Mammary epithelial cell (primary cell): ENCODE measurements at regions not wholly inside any gene's neighbourhood (a gene's known extent, or its start where the extent isn't known, plus 50 kb on each side); places are given as distances from the start of the nearest gene placed in this dataset.

Experiments
- EZH2 ChIP-seq: IDR thresholded peaks from 2 replicates; pipeline ENCODE4 v1.6.1; 2012; ENCODE audit warnings: low read length, inconsistent platforms, borderline replicate concordance
- TF ChIP-seq, protein P1 (sequence below), 2 donors: IDR thresholded peaks in 1 of 2; conservative IDR thresholded peaks in 1 of 2; 2 replicates each; pipeline ENCODE4 v1.5.1; 2011 to 2012; ENCODE audit warnings: inconsistent platforms in 2 of 2, low read length in 2 of 2, mild to moderate bottlenecking in 2 of 2, control low read depth in 1 of 2, low read depth in 1 of 2; ENCODE audit not compliant: insufficient read depth in 1 of 2; ENCODE audit errors: extremely low read depth in 1 of 2

GRCh38 chr2:22897428-22897827 is 487.6 kb upstream of the KLHL29 start:
- TF ChIP-seq, protein P1, sequence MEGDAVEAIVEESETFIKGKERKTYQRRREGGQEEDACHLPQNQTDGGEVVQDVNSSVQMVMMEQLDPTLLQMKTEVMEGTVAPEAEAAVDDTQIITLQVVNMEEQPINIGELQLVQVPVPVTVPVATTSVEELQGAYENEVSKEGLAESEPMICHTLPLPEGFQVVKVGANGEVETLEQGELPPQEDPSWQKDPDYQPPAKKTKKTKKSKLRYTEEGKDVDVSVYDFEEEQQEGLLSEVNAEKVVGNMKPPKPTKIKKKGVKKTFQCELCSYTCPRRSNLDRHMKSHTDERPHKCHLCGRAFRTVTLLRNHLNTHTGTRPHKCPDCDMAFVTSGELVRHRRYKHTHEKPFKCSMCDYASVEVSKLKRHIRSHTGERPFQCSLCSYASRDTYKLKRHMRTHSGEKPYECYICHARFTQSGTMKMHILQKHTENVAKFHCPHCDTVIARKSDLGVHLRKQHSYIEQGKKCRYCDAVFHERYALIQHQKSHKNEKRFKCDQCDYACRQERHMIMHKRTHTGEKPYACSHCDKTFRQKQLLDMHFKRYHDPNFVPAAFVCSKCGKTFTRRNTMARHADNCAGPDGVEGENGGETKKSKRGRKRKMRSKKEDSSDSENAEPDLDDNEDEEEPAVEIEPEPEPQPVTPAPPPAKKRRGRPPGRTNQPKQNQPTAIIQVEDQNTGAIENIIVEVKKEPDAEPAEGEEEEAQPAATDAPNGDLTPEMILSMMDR (conservative IDR thresholded peaks at IDR 0.05 in 1 of 2, IDR thresholded peaks at IDR 0.05 in 1 of 2; ENCODE audit: extremely low read depth in 1 of 2, insufficient read depth in 1 of 2, low read depth in 1 of 2, low read length in 2 of 2), result no peak
- TF ChIP-seq EZH2, result no peak
